ENCODE measurements at regions not wholly inside any gene's neighbourhood (a gene's known extent, or its start where the extent isn't known, plus 50 kb on each side); places are given as distances from the start of the nearest gene placed in this dataset.

DNA sequence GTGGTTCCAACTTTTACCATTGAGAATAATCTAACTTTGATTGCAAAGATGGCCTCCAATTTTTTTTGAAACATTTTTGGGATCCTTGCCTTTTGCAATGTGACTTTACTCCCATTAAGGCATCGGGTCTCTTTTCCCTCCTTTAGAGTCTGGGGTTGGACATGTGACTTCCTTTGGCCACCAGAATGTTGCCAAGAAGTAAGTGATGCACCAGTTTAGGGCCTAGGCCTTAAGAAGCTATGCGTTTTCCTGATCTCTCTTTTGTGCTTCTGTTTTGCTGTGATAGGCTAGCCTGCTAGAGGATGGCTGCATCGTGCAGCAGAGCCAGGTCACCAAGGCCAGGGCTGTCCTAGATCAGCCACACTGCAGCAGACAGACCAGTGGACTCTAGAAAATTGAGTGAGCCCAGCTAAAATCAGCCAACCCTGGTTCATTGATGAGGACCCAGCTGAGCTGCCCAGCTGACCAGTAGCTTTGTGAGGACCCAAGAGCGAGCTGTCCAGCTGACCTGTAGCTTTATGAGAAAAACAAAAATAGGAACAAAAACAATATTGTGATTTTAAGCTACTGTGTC, 594.0 kb upstream of the JAG1 start:
- Histone ChIP-seq H3K27me3 (replicated peaks) (no peaks in the 10 kb centered on the region), H3K27ac (peak overlapping the region; percentile 64), H3K4me3 (ENCODE audit: low read depth, low read length) (no peak overlapping the region), H3K36me3 (replicated peaks) (no peaks in the 10 kb centered on the region)
- DNase-seq: peak; percentile 22
- in situ Hi-C loops (cut with HindIII; ENCODE audit: low pct_ligation_motif_present, low sequenced_read_pairs): no loop called here
- TF ChIP-seq, protein P1, sequence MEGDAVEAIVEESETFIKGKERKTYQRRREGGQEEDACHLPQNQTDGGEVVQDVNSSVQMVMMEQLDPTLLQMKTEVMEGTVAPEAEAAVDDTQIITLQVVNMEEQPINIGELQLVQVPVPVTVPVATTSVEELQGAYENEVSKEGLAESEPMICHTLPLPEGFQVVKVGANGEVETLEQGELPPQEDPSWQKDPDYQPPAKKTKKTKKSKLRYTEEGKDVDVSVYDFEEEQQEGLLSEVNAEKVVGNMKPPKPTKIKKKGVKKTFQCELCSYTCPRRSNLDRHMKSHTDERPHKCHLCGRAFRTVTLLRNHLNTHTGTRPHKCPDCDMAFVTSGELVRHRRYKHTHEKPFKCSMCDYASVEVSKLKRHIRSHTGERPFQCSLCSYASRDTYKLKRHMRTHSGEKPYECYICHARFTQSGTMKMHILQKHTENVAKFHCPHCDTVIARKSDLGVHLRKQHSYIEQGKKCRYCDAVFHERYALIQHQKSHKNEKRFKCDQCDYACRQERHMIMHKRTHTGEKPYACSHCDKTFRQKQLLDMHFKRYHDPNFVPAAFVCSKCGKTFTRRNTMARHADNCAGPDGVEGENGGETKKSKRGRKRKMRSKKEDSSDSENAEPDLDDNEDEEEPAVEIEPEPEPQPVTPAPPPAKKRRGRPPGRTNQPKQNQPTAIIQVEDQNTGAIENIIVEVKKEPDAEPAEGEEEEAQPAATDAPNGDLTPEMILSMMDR (IDR thresholded peaks at IDR 0.05; ENCODE audit: low read depth, low read length, missing control alignments): no peak

DNA sequence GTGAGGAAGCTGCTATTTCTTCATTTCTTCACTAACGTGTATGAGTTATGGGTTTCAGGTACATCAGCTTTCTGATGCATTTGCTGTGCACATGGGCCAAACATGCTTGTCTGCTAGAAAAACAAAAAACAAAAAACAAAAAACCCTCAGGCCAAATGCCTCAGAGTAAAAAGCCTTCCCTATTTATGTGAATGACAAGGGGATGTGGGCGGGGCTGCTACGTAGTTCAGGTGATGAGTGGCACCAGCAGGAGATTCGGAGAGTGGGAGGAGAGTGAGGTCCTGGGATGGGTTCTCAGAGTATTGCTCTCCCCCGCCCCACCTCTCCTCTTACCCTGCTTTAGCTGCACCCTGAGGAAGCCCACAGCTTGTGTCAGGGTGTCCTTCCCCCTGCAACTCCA, 596.8 kb upstream of the JAG1 start:
- Histone ChIP-seq H3K27me3 (replicated peaks) (no peaks in the 10 kb centered on the region), H3K4me3 (ENCODE audit: low read depth, low read length) (no peak overlapping the region), H3K36me3 (replicated peaks) (no peaks in the 10 kb centered on the region), H3K27ac (no peak overlapping the region)
- in situ Hi-C loops (cut with HindIII; ENCODE audit: low pct_ligation_motif_present, low sequenced_read_pairs): no loop called here
- TF ChIP-seq, protein P1 (IDR thresholded peaks at IDR 0.05; ENCODE audit: low read depth, low read length, missing control alignments): no peak
- DNase-seq: no peak

DNA sequence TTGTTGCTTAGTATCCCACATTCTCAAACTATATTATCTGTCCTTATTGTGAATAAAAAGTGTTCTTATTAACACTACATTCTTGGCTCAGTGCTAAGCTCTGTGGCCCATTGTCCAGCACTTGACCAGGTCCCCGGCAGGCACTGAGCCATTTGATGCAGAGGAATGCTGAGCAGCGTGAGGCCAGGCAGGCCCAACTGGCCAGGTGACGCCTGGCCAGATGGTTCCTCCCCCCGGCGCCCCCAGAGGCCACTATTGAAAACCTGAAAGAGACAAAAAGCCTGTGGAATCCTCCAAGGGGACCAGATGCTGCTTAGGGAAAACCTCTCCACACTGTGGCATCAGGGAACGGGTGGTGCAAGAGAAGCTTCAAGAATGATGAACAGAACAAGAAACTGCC, 597.5 kb upstream of the JAG1 start:
- in situ Hi-C loops (cut with HindIII; ENCODE audit: low pct_ligation_motif_present, low sequenced_read_pairs): no loop called here
- DNase-seq: no peak
- TF ChIP-seq, protein P1 (IDR thresholded peaks at IDR 0.05; ENCODE audit: low read depth, low read length, missing control alignments): peak; percentile 32
- no peak overlapping the region for H3K27ac ChIP-seq
- no peaks in the 10 kb centered on the region for H3K27me3 ChIP-seq (replicated peaks)
- H3K4me3 ChIP-seq (ENCODE audit: low read depth, low read length): no peak overlapping the region
- H3K36me3 ChIP-seq (replicated peaks): no peaks in the 10 kb centered on the region

DNA sequence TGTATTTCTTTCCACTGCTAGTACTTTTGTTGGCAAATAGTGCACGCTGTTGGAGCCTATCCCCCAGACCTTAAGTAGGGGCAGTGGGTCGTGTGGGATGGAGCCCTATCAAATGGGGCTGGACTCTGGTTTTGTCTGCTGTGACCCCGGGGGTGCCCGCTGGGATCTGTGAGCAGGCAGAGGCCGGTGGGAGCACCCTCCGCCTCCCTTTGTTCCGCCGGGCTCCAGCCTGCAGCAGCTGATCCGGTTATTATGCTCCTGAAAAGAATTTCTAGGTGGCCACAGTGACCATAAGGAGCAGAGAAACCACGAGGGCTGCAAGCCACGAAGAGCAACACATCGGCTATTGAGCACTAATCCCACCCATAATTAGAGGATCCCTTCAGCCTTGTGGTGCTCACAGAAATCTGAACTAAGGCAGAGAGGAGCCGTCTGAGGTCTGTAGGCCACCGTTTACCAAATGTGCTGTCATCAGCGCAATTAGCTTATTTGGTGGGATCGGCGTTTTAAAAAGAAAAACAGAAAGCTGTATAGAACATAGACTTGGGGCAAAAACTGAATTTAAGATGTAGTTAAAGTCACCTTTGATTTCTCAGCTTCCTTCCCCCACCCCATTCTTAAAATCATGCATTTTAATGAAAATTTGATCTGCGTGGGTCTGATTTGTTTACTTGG, 598.3 kb upstream of the JAG1 start:
- DNase-seq: no peak
- Histone ChIP-seq H3K36me3 (replicated peaks) (no peaks in the 10 kb centered on the region), H3K27me3 (replicated peaks) (no peaks in the 10 kb centered on the region), H3K27ac (no peak overlapping the region), H3K4me3 (ENCODE audit: low read depth, low read length) (no peak overlapping the region)
- TF ChIP-seq, protein P1 (IDR thresholded peaks at IDR 0.05; ENCODE audit: low read depth, low read length, missing control alignments): no peak
- in situ Hi-C loops (cut with HindIII; ENCODE audit: low pct_ligation_motif_present, low sequenced_read_pairs): no loop called here

DNA sequence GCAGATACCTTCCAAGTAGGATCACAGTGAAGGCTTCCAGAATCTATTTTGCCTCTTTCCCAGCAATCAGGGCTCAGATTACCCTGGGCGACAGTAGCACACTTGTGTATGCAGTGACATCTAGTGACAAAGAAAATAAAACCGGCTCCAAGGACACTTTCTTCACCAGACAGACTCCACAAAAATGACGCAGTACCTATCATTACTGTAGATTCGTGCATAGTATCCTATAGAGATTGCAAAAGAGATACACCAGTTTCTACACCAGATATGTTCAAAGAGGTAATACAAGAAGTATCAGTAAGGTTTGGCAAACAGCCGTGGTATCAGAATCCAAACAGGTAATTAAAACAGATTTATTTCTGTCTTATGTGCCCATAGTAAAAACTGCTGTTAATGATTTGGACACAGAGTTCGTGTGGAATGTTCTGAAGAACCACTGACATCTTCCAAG, 600.4 kb upstream of the JAG1 start:
- Histone ChIP-seq H3K27me3 (replicated peaks) (no peaks in the 10 kb centered on the region), H3K4me3 (ENCODE audit: low read depth, low read length) (no peak overlapping the region), H3K27ac (no peak overlapping the region), H3K36me3 (replicated peaks) (no peaks in the 10 kb centered on the region)
- peak; percentile 74 for DNase-seq
- TF ChIP-seq, protein P1 (IDR thresholded peaks at IDR 0.05; ENCODE audit: low read depth, low read length, missing control alignments): peak; percentile 45
- in situ Hi-C loops (cut with HindIII; ENCODE audit: low pct_ligation_motif_present, low sequenced_read_pairs): no loop called here
